OCI-LY7 (cell line): ENCODE measurements at regions not wholly inside any gene's neighbourhood (a gene's known extent, or its start where the extent isn't known, plus 50 kb on each side); places are given as distances from the start of the nearest gene placed in this dataset.

ENCODE experiments used
- BruUV-seq: library from RNA; stranded (reverse); fragments of 400-500 nt; replicated peaks from 2 replicates; lab custom pipeline; 2021; lab: Mats Ljungman, UMichigan
- CTCF ChIA-PET: fragments of 300-600 bp; sonication (Branson Sonifier 250); formaldehyde crosslinking; loops from one replicate; lab custom pipeline; 2022; ENCODE audit warnings: antibody characterized with exemption; ENCODE audit not compliant: unreplicated experiment; lab: Charles Lee
- POLR2A ChIA-PET: fragments of 300-600 bp; sonication (Branson Sonifier 250); formaldehyde crosslinking; loops from one replicate; lab custom pipeline; 2022; ENCODE audit warnings: antibody characterized with exemption; lab: Charles Lee
- DNase-seq: peaks from one replicate; pipeline ENCODE4 v3.0.0-alpha.2; 2015; ENCODE audit warnings: low spot score
- H2AFZ ChIP-seq: fragments of 200-600 bp; sonication (generic), shearing (Covaris generic); 2 replicates; pipeline ENCODE4 v1.6.1; 2014; ENCODE audit warnings: mild to moderate bottlenecking, antibody characterized with exemption, low read length, moderate library complexity
- H3K27ac ChIP-seq: fragments of 200-600 bp; sonication (generic); 2 replicates; pipeline ENCODE4 v1.5.1; 2014; ENCODE audit warnings: mixed run types, low read depth, mild to moderate bottlenecking, moderate library complexity, low read length, inconsistent platforms; ENCODE audit not compliant: poor library complexity, severe bottlenecking
- H3K36me3 ChIP-seq: fragments of 200-600 bp; sonication (generic); 2 replicates; pipeline ENCODE4 v1.6.1; 2014; ENCODE audit warnings: mild to moderate bottlenecking, antibody characterized with exemption, low read length, moderate library complexity, mixed read lengths; ENCODE audit not compliant: insufficient read depth
- H3K4me1 ChIP-seq: fragments of 200-600 bp; sonication (generic); 2 replicates; pipeline ENCODE4 v1.5.1; 2014; ENCODE audit warnings: mild to moderate bottlenecking, low read length; ENCODE audit not compliant: insufficient read depth, poor library complexity, severe bottlenecking
- H3K4me2 ChIP-seq: fragments of 200-600 bp; sonication (generic); 2 replicates; pipeline ENCODE4 v1.6.1; 2014; ENCODE audit warnings: mild to moderate bottlenecking, low read length
- H3K4me3 ChIP-seq: fragments of 200-600 bp; sonication (generic); 2 replicates; pipeline ENCODE4 v1.5.1; 2014; ENCODE audit warnings: mild to moderate bottlenecking, low read depth, low read length; ENCODE audit not compliant: poor library complexity, severe bottlenecking
- H3K79me2 ChIP-seq: fragments of 200-600 bp; sonication (generic); 2 replicates; pipeline ENCODE4 v1.6.1; 2016; ENCODE audit warnings: low read depth, mild to moderate bottlenecking, low read length, moderate library complexity, mixed read lengths; ENCODE audit not compliant: insufficient read depth
- H3K9me2 ChIP-seq: fragments of 200-600 bp; sonication (generic); 2 replicates; pipeline ENCODE4 v1.6.1; 2016; ENCODE audit warnings: mild to moderate bottlenecking, low read length, mixed read lengths; ENCODE audit not compliant: insufficient read depth
- H3K9me3 ChIP-seq: fragments of 200-600 bp; sonication (generic); 2 replicates; pipeline ENCODE4 v1.6.1; 2014; ENCODE audit warnings: mild to moderate bottlenecking, mixed run types, low read length, mixed read lengths
- H4K20me1 ChIP-seq: fragments of 200-600 bp; sonication (generic); 2 replicates; pipeline ENCODE4 v1.6.1; 2014; ENCODE audit warnings: mild to moderate bottlenecking, antibody characterized with exemption, low read length, moderate library complexity, mixed read lengths; ENCODE audit not compliant: insufficient read depth
- EZH2phosphoT487 ChIP-seq: fragments of 200-600 bp; sonication (generic); IDR thresholded peaks from 2 replicates; pipeline ENCODE4 v1.6.1; 2018; ENCODE audit warnings: low read depth, borderline replicate concordance, mild to moderate bottlenecking, mixed run types, antibody characterized with exemption, low read length, moderate library complexity, mixed read lengths
- intact Hi-C: fragments of 100-400 bp; cut with micrococcal nuclease; formaldehyde crosslinking; loops from one replicate; pipeline ENCODE4 v1.10.0; 2022; ENCODE audit not compliant: unreplicated experiment
- TF ChIP-seq, protein P1 (sequence below): fragments of 200-600 bp; sonication (generic); conservative IDR thresholded peaks from 2 replicates; pipeline ENCODE4 v1.5.1; 2014; ENCODE audit warnings: mild to moderate bottlenecking, antibody characterized with exemption, low read length, moderate library complexity, mixed read lengths

DNA sequence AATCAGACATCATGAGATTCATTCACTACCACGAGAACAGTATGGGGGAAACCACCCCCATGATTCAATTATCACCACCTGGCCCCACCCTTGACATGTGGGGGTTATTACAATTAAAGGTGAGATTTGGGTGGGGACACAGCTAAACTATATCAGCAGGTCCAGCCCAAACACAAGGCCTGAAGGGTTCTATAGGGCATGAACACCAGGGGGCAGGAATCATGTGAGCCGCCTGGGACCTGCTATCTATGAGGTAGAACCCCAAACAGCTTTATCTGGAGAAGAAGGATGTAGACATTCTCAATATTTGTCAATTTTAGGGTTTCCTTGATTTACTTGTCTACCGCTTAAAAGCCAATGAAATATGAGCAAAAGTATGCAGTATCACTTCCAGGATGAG lies 294.9 kb upstream of the DEPDC1 start:
- Histone ChIP-seq H3K4me2 (no peak overlapping the region), H3K79me2 (no peaks in the 10 kb centered on the region), H3K36me3 (no peaks in the 10 kb centered on the region), H3K4me1 (no peaks in the 10 kb centered on the region), H3K27ac (no peak overlapping the region), H4K20me1 (no peaks in the 10 kb centered on the region), H3K9me2 (no peaks in the 10 kb centered on the region), H3K9me3 (no peaks in the 10 kb centered on the region), H2AFZ (no peak overlapping the region), H3K4me3 (no peak overlapping the region)
- DNase-seq, result no peak
- CTCF ChIA-PET, result no interaction called here
- intact Hi-C loops, result no loop called here
- BruUV-seq, result no TSS peak
- POLR2A ChIA-PET, result interaction anchor here (0.5 kb wide), 1 partner anchor 25 kb away, joined by 3 read pairs; no protein-coding TSS in a partner anchor
- TF ChIP-seq EZH2phosphoT487, result no peak
- TF ChIP-seq, protein P1, sequence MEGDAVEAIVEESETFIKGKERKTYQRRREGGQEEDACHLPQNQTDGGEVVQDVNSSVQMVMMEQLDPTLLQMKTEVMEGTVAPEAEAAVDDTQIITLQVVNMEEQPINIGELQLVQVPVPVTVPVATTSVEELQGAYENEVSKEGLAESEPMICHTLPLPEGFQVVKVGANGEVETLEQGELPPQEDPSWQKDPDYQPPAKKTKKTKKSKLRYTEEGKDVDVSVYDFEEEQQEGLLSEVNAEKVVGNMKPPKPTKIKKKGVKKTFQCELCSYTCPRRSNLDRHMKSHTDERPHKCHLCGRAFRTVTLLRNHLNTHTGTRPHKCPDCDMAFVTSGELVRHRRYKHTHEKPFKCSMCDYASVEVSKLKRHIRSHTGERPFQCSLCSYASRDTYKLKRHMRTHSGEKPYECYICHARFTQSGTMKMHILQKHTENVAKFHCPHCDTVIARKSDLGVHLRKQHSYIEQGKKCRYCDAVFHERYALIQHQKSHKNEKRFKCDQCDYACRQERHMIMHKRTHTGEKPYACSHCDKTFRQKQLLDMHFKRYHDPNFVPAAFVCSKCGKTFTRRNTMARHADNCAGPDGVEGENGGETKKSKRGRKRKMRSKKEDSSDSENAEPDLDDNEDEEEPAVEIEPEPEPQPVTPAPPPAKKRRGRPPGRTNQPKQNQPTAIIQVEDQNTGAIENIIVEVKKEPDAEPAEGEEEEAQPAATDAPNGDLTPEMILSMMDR, result no peak

DNA sequence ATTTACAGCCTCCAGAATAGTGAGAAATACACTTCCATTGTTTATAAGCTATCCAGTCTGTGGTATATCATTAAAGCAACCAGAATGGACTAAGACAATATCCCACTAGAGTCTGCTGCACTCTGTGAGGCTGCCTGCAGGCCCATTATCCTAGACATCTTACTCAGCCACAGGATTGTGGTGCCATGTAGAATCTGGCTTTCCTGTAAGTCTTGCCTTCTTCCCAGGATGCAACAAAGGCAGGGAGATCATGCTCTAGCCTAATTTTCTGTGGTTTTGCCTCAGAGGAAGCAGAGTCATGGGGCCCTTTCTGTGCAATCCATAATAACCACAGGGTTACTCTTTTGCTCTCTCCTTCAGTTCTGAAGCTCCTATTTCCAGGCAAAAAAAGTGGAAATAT lies 299.1 kb upstream of the DEPDC1 start:
- H3K27ac ChIP-seq, result no peak overlapping the region
- ChIA-PET CTCF (no interaction called here), POLR2A (interaction anchor here (0.6 kb wide), 1 partner anchor 262 kb away, joined by 4 read pairs; no protein-coding TSS in a partner anchor)
- H3K9me2 ChIP-seq, result no peaks in the 10 kb centered on the region
- no peaks in the 10 kb centered on the region for H3K4me1 ChIP-seq
- BruUV-seq, result no TSS peak
- H3K4me2 ChIP-seq, result no peak overlapping the region
- no peak for TF ChIP-seq EZH2phosphoT487
- TF ChIP-seq, protein P1, result no peak
- no peak overlapping the region for H2AFZ ChIP-seq
- no peaks in the 10 kb centered on the region for H4K20me1 ChIP-seq
- no peak overlapping the region for H3K4me3 ChIP-seq
- no peak for DNase-seq
- H3K79me2 ChIP-seq, result no peaks in the 10 kb centered on the region
- no peaks in the 10 kb centered on the region for H3K36me3 ChIP-seq
- intact Hi-C loops, result no loop called here
- no peaks in the 10 kb centered on the region for H3K9me3 ChIP-seq

DNA sequence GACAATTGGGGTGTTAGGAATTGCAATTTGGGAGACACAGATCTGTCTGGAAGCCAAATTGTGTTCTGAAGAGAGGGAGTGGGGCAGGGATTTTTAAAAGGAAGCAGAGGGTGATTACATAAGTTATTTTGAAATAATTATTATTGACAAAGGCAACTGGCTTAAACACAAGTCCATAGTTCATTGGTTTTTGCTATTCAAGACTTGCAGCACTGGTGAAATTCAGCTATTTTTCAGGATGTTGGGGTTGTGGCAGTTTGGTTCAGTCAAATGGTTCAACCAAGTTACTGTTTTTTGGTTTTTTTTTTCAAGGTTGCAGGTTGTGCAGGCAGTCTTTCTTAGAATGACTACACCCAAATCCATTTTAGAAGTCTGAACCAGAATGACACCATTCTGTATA lies 300.0 kb upstream of the DEPDC1 start:
- Histone ChIP-seq H3K4me2 (no peak overlapping the region), H3K9me3 (no peaks in the 10 kb centered on the region), H2AFZ (no peak overlapping the region), H3K27ac (no peak overlapping the region), H4K20me1 (no peaks in the 10 kb centered on the region), H3K4me1 (no peaks in the 10 kb centered on the region), H3K9me2 (no peaks in the 10 kb centered on the region), H3K4me3 (no peak overlapping the region), H3K79me2 (no peaks in the 10 kb centered on the region), H3K36me3 (no peaks in the 10 kb centered on the region)
- BruUV-seq, result no TSS peak
- CTCF ChIA-PET, result no interaction called here
- intact Hi-C loops, result no loop called here
- POLR2A ChIA-PET, result interaction anchor here (0.6 kb wide), 1 partner anchor 12 kb away, joined by 6 read pairs; no protein-coding TSS in a partner anchor
- no peak for DNase-seq
- no peak for TF ChIP-seq EZH2phosphoT487
- TF ChIP-seq, protein P1, result no peak
